ENCODE measurements at regions not wholly inside any gene's neighbourhood (a gene's known extent, or its start where the extent isn't known, plus 50 kb on each side); places are given as distances from the start of the nearest gene placed in this dataset.

- Mint-ChIP-seq H3K4me1 (peaks cover 29% of the 10 kb centered on the region), H3K4me3 (peak overlapping the region in 1 of 2 donors; percentile 97), H3K36me3 (peaks cover 3% of the 10 kb centered on the region in 2 donors), H3K27me3 (ENCODE audit: low read depth in 3 of 3) (peaks cover 40 to 56% (median 45%) of the 10 kb centered on the region in 3 donors), H3K9me3 (peaks cover 0 to 8% (median 3%) of the 10 kb centered on the region in 7 donors), H3K27ac (no peak overlapping the region)
- H3K4me2 ChIP-seq (replicated peaks; ENCODE audit: extremely low read depth, low read length, poor library complexity, severe bottlenecking) = no peak overlapping the region
- H3K79me2 ChIP-seq (ENCODE audit: insufficient read depth, low read length) = no peaks in the 10 kb centered on the region
- peaks cover 36 to 52% of the 10 kb centered on the region in 2 donors for H3K27me3 ChIP-seq (ENCODE audit: control insufficient read depth in 2 of 2, insufficient read depth in 2 of 2, low read length in 2 of 2)
- H3K9ac ChIP-seq (ENCODE audit: insufficient read depth, low read length, poor library complexity, severe bottlenecking) = no peak overlapping the region
- H4K20me1 ChIP-seq (ENCODE audit: insufficient read depth, low read length) = no peaks in the 10 kb centered on the region
- H3K27ac ChIP-seq (ENCODE audit: low read depth in 1 of 2, low read length in 2 of 2) = no peak overlapping the region
- WGBS (ENCODE audit: insufficient coverage) = 100% methylated on average over 1 of the region's 4 CpGs
- no peaks in the 10 kb centered on the region for H3K36me3 ChIP-seq (replicated peaks in 1 of 2; ENCODE audit: control insufficient read depth in 1 of 2, insufficient read depth in 2 of 2, low read length in 2 of 2)
- no peak overlapping the region for H3K4me3 ChIP-seq (replicated peaks in 1 of 3; ENCODE audit: low read depth in 2 of 3, low read length in 3 of 3)
- peaks cover 16 to 24% of the 10 kb centered on the region in 2 donors for H3K4me1 ChIP-seq (ENCODE audit: control insufficient read depth in 1 of 2, insufficient read depth in 2 of 2, low read length in 2 of 2)
- intact Hi-C loops (cut with micrococcal nuclease) = loop anchor here in 1 of 2 donors (5.0 kb wide), 1 partner anchor 1087 kb away; no protein-coding TSS in a partner anchor
- TF ChIP-seq CTCF (IDR thresholded peaks at IDR 0.05) = no peak
- no peak overlapping the region for H2AFZ ChIP-seq (ENCODE audit: insufficient read depth, low read depth, low read length, poor library complexity, severe bottlenecking)
- peaks cover 0 to 3% of the 10 kb centered on the region in 2 donors for H3K9me3 ChIP-seq (replicated peaks in 1 of 2; ENCODE audit: control insufficient read depth in 1 of 2, insufficient read depth in 1 of 2, low read length in 2 of 2)
- no peak for DNase-seq
Measured at GRCh38 chr1:98054786-98055185, 134.0 kb upstream of the DPYD start.

- no peaks in the 10 kb centered on the region for H3K79me2 ChIP-seq (ENCODE audit: insufficient read depth, low read length)
- H3K27ac ChIP-seq (ENCODE audit: low read depth in 1 of 2, low read length in 2 of 2) = no peak overlapping the region
- peaks cover 0 to 6% of the 10 kb centered on the region in 2 donors for H3K9me3 ChIP-seq (replicated peaks in 1 of 2; ENCODE audit: control insufficient read depth in 1 of 2, insufficient read depth in 1 of 2, low read length in 2 of 2)
- intact Hi-C loops (cut with micrococcal nuclease) = loop anchor here in 1 of 2 donors (5.0 kb wide), 1 partner anchor 1087 kb away; no protein-coding TSS in a partner anchor
- peak; percentile 57 for TF ChIP-seq CTCF (IDR thresholded peaks at IDR 0.05)
- H4K20me1 ChIP-seq (ENCODE audit: insufficient read depth, low read length) = no peaks in the 10 kb centered on the region
- Mint-ChIP-seq H3K36me3 (peaks cover 3 to 6% of the 10 kb centered on the region in 2 donors), H3K27me3 (ENCODE audit: low read depth in 3 of 3) (peaks cover 45 to 60% (median 48%) of the 10 kb centered on the region in 3 donors), H3K4me1 (peaks cover 32% of the 10 kb centered on the region), H3K4me3 (peak overlapping the region; percentile 85 to 97), H3K27ac (no peak overlapping the region), H3K9me3 (peaks cover 0 to 8% (median 3%) of the 10 kb centered on the region in 7 donors)
- WGBS (ENCODE audit: insufficient coverage) = 11% methylated on average over 8 of the region's 11 CpGs
- peak overlapping the region; percentile 81 for H2AFZ ChIP-seq (ENCODE audit: insufficient read depth, low read depth, low read length, poor library complexity, severe bottlenecking)
- peak overlapping the region; percentile 85 for H3K4me2 ChIP-seq (replicated peaks; ENCODE audit: extremely low read depth, low read length, poor library complexity, severe bottlenecking)
- peaks cover 41 to 56% of the 10 kb centered on the region in 2 donors for H3K27me3 ChIP-seq (ENCODE audit: control insufficient read depth in 2 of 2, insufficient read depth in 2 of 2, low read length in 2 of 2)
- DNase-seq = no peak
- H3K4me1 ChIP-seq (ENCODE audit: control insufficient read depth in 1 of 2, insufficient read depth in 2 of 2, low read length in 2 of 2) = peaks cover 16 to 24% of the 10 kb centered on the region in 2 donors
- no peaks in the 10 kb centered on the region for H3K36me3 ChIP-seq (replicated peaks in 1 of 2; ENCODE audit: control insufficient read depth in 1 of 2, insufficient read depth in 2 of 2, low read length in 2 of 2)
- peak overlapping the region in 1 of 3 experiments; percentile 79 for H3K4me3 ChIP-seq (replicated peaks in 1 of 3; ENCODE audit: low read depth in 2 of 3, low read length in 3 of 3)
- H3K9ac ChIP-seq (ENCODE audit: insufficient read depth, low read length, poor library complexity, severe bottlenecking) = peak overlapping the region; percentile 7
Measured at GRCh38 chr1:98054367-98054701, 133.5 kb upstream of the DPYD start.
